Esophagus muscularis mucosa (tissue), 4 donors: ENCODE measurements at regions not wholly inside any gene's neighbourhood (a gene's known extent, or its start where the extent isn't known, plus 50 kb on each side); places are given as distances from the start of the nearest gene placed in this dataset.
"Not testable (repeated sequence)": the region's sequence is repeated elsewhere in the genome, so short reads cannot be mapped to it uniquely, and the experiment has no call there.

ENCODE experiments used
- CTCF ChIP-seq, 3 experiments: fragments of 200-600 bp in 2 of 3; fragments of 450-650 bp in 1 of 3; sonication (generic) in 2 of 3; IDR thresholded peaks; one replicate each; pipeline ENCODE4 v1.5.1; 2017 to 2019; ENCODE audit warnings: antibody characterized with exemption in 3 of 3, mild to moderate bottlenecking in 2 of 3, moderate library complexity in 1 of 3
- EP300 ChIP-seq: sonication (generic); formaldehyde crosslinking; IDR thresholded peaks from one replicate; pipeline ENCODE4 v1.6.1; 2017; ENCODE audit warnings: antibody characterized with exemption
- POLR2A ChIP-seq: fragments of 450-650 bp; IDR thresholded peaks from one replicate; pipeline ENCODE4 v1.6.1; 2017; ENCODE audit warnings: antibody characterized with exemption, moderate library complexity, mild to moderate bottlenecking, low read depth

DNA sequence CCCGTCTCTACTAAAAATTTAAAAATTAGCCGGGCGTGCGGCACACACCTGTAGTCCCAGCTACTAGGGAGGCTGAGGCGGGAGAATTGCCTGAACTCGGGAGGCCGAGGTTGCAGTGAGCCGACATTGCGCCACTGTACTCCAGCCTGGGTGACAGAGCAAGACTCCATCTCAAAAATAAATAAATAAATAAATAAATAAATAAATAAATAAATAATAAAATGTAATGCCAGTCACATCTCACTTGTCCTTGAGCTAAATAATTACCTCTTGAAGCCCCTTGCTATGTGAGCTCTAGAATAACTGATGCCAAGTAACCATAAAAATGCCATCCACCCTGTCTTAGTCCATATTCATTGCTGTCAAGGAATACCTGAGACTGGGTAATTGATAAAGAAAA, 182.3 kb upstream of the ZNF644 start:
- not testable (repeated sequence) for TF ChIP-seq CTCF (IDR thresholded peaks at IDR 0.05); EP300; POLR2A
